GM19240 (cell line): ENCODE measurements at regions not wholly inside any gene's neighbourhood (a gene's known extent, or its start where the extent isn't known, plus 50 kb on each side); places are given as distances from the start of the nearest gene placed in this dataset.
A peak's percentile ranks its signal among the peaks of the same experiment; 100 is the strongest.

ENCODE experiments used
- DNase-seq: peaks from one replicate; pipeline ENCODE4 v3.0.0; 2011; ENCODE audit warnings: low spot score; ENCODE audit not compliant: insufficient read length

GRCh38 chr19:28886708-28887107 is 326.2 kb downstream of the UQCRFS1 start:
- DNase-seq = no peak

- no peak for DNase-seq
Measured at GRCh38 chr19:28885965-28886364, 327.0 kb downstream of the UQCRFS1 start.

- DNase-seq = no peak
Measured at GRCh38 chr19:28884786-28885476, 328.0 kb downstream of the UQCRFS1 start.

GRCh38 chr19:28883241-28883693 is 329.7 kb downstream of the UQCRFS1 start:
- no peak for DNase-seq

GRCh38 chr19:28882818-28883217 is 330.1 kb downstream of the UQCRFS1 start:
- no peak for DNase-seq

GRCh38 chr19:28881616-28882015 is 331.3 kb downstream of the UQCRFS1 start:
- no peak for DNase-seq

GRCh38 chr19:28880735-28881401 is 332.1 kb downstream of the UQCRFS1 start:
- DNase-seq = no peak

- DNase-seq = peak; percentile 26
Measured at GRCh38 chr19:28878862-28879566, 333.9 kb downstream of the UQCRFS1 start.

- DNase-seq = no peak
Measured at GRCh38 chr19:28876609-28877123, 336.3 kb downstream of the UQCRFS1 start.

GRCh38 chr19:28874742-28875141 is 338.2 kb downstream of the UQCRFS1 start:
- no peak for DNase-seq

- DNase-seq = no peak
Measured at GRCh38 chr19:28873301-28873700, 339.6 kb downstream of the UQCRFS1 start.

GRCh38 chr19:28871099-28871725 is 341.7 kb downstream of the UQCRFS1 start:
- no peak for DNase-seq

GRCh38 chr19:28869459-28869858 is 343.5 kb downstream of the UQCRFS1 start:
- no peak for DNase-seq

- no peak for DNase-seq
Measured at GRCh38 chr19:28868836-28869235, 344.1 kb downstream of the UQCRFS1 start.

- DNase-seq = no peak
Measured at GRCh38 chr19:28867978-28868377, 345.0 kb downstream of the UQCRFS1 start.

- DNase-seq = no peak
Measured at GRCh38 chr19:28864577-28865042, 348.3 kb downstream of the UQCRFS1 start.

- no peak for DNase-seq
Measured at GRCh38 chr19:28864024-28864503, 348.9 kb downstream of the UQCRFS1 start.

GRCh38 chr19:28862238-28862637 is 350.7 kb downstream of the UQCRFS1 start:
- DNase-seq = no peak

- no peak for DNase-seq
Measured at GRCh38 chr19:28859811-28860210, 353.1 kb downstream of the UQCRFS1 start.

GRCh38 chr19:28858933-28859332 is 354.0 kb downstream of the UQCRFS1 start:
- no peak for DNase-seq

- DNase-seq = no peak
Measured at GRCh38 chr19:28857967-28858366, 355.0 kb downstream of the UQCRFS1 start.
